Fibroblast of lung (primary cell): ENCODE measurements at regions not wholly inside any gene's neighbourhood (a gene's known extent, or its start where the extent isn't known, plus 50 kb on each side); places are given as distances from the start of the nearest gene placed in this dataset.

Experiments
- DNase-seq, 2 donors: peaks; one replicate each; pipeline versions ENCODE4 v3.0.0 to v3.0.0-alpha.2; 2010; ENCODE audit warnings: low read depth in 2 of 2
- H2AFZ ChIP-seq: 2 replicates; pipeline ENCODE4 v1.5.1; 2012; ENCODE audit warnings: low read length, control low read depth, inconsistent platforms
- H3K27ac ChIP-seq: 2 replicates; pipeline ENCODE4 v1.5.1; 2011; ENCODE audit warnings: low read length, control low read depth; ENCODE audit not compliant: insufficient read depth
- H3K27me3 ChIP-seq: 2 replicates; pipeline ENCODE4 v1.5.1; 2011; ENCODE audit warnings: mild to moderate bottlenecking, low read length; ENCODE audit not compliant: control insufficient read depth, insufficient read depth
- H3K36me3 ChIP-seq: 2 replicates; pipeline ENCODE4 v1.5.1; 2011; ENCODE audit warnings: low read length; ENCODE audit not compliant: control insufficient read depth, insufficient read depth
- H3K4me1 ChIP-seq: 2 replicates; pipeline ENCODE4 v1.5.1; 2011; ENCODE audit warnings: low read length; ENCODE audit not compliant: control insufficient read depth, insufficient read depth; ENCODE audit errors: extremely low read depth
- H3K4me2 ChIP-seq: 2 replicates; pipeline ENCODE4 v1.5.1; 2011; ENCODE audit warnings: low read length, control low read depth; ENCODE audit not compliant: insufficient read depth; ENCODE audit errors: extremely low read depth
- H3K4me3 ChIP-seq, 4 experiments: fragments of 200-600 bp in 1 of 4; sonication (generic) in 1 of 4; replicated peaks in 1 of 4; 2 replicates each; pipeline ENCODE4 v1.5.1; 2011 to 2016; ENCODE audit warnings: low read length in 4 of 4, low read depth in 3 of 4, mild to moderate bottlenecking in 3 of 4, control low read depth in 2 of 4, inconsistent platforms in 1 of 4, mixed read lengths in 1 of 4; ENCODE audit not compliant: insufficient read depth in 1 of 4; ENCODE audit errors: control extremely low read depth in 1 of 4
- H3K79me2 ChIP-seq: 2 replicates; pipeline ENCODE4 v1.5.1; 2012; ENCODE audit warnings: mild to moderate bottlenecking, low read length, inconsistent platforms; ENCODE audit not compliant: control insufficient read depth, insufficient read depth
- H3K9ac ChIP-seq: 2 replicates; pipeline ENCODE4 v1.5.1; 2011; ENCODE audit warnings: mild to moderate bottlenecking, low read length, control low read depth; ENCODE audit not compliant: insufficient read depth
- H3K9me3 ChIP-seq: 2 replicates; pipeline ENCODE4 v1.5.1; 2012; ENCODE audit warnings: low read depth, low read length; ENCODE audit not compliant: control insufficient read depth, insufficient read depth
- H4K20me1 ChIP-seq: 2 replicates; pipeline ENCODE4 v1.5.1; 2011; ENCODE audit warnings: low read length; ENCODE audit not compliant: control insufficient read depth, insufficient read depth; ENCODE audit errors: extremely low read depth
- EZH2 ChIP-seq: IDR thresholded peaks from 2 replicates; pipeline ENCODE4 v1.5.1; 2012; ENCODE audit warnings: low read length, control low read depth, mild to moderate bottlenecking; ENCODE audit errors: missing control alignments
- TF ChIP-seq, protein P1 (sequence below), 2 donors: IDR thresholded peaks in 1 of 2; conservative IDR thresholded peaks in 1 of 2; 1 replicate in 1 of 2; 2 replicates in 1 of 2; pipeline ENCODE4 v1.5.1; 2011 to 2012; ENCODE audit warnings: low read length in 2 of 2, control low read depth in 1 of 2, inconsistent platforms in 1 of 2, low read depth in 1 of 2, mild to moderate bottlenecking in 1 of 2

DNA sequence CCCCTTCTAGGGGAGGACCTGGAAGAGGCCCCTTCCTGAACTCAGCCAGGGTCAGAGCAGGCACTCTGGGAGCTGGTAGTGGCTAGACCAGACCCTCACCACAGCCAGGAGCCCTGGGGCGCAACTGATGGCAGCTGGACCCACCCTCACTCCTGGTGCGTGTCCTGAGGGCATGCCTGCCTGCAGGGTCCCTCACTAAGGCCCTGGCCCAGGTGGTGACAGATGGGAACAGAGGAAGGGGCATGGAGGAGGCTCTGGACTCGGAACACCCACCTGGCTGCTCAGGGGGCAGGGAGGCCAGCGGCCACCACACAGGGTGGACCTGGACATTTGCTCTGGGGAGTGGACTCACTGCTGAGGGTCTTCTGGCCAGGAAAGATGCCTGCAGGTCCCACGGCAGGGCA is 342.2 kb upstream of the SFSWAP start:
- Histone ChIP-seq H3K36me3 (no peaks in the 10 kb centered on the region), H3K9me3 (no peaks in the 10 kb centered on the region), H4K20me1 (no peaks in the 10 kb centered on the region), H2AFZ (no peak overlapping the region), H3K27ac (no peak overlapping the region), H3K27me3 (no peaks in the 10 kb centered on the region), H3K79me2 (no peaks in the 10 kb centered on the region), H3K4me1 (no peaks in the 10 kb centered on the region), H3K9ac (no peak overlapping the region), H3K4me3 (no peak overlapping the region), H3K4me2 (no peak overlapping the region)
- no peak for DNase-seq
- TF ChIP-seq, protein P1, sequence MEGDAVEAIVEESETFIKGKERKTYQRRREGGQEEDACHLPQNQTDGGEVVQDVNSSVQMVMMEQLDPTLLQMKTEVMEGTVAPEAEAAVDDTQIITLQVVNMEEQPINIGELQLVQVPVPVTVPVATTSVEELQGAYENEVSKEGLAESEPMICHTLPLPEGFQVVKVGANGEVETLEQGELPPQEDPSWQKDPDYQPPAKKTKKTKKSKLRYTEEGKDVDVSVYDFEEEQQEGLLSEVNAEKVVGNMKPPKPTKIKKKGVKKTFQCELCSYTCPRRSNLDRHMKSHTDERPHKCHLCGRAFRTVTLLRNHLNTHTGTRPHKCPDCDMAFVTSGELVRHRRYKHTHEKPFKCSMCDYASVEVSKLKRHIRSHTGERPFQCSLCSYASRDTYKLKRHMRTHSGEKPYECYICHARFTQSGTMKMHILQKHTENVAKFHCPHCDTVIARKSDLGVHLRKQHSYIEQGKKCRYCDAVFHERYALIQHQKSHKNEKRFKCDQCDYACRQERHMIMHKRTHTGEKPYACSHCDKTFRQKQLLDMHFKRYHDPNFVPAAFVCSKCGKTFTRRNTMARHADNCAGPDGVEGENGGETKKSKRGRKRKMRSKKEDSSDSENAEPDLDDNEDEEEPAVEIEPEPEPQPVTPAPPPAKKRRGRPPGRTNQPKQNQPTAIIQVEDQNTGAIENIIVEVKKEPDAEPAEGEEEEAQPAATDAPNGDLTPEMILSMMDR (conservative IDR thresholded peaks at IDR 0.05 in 1 of 2, IDR thresholded peaks at IDR 0.05 in 1 of 2; ENCODE audit: low read depth in 1 of 2, low read length in 2 of 2) = no peak
- no peak for TF ChIP-seq EZH2

DNA sequence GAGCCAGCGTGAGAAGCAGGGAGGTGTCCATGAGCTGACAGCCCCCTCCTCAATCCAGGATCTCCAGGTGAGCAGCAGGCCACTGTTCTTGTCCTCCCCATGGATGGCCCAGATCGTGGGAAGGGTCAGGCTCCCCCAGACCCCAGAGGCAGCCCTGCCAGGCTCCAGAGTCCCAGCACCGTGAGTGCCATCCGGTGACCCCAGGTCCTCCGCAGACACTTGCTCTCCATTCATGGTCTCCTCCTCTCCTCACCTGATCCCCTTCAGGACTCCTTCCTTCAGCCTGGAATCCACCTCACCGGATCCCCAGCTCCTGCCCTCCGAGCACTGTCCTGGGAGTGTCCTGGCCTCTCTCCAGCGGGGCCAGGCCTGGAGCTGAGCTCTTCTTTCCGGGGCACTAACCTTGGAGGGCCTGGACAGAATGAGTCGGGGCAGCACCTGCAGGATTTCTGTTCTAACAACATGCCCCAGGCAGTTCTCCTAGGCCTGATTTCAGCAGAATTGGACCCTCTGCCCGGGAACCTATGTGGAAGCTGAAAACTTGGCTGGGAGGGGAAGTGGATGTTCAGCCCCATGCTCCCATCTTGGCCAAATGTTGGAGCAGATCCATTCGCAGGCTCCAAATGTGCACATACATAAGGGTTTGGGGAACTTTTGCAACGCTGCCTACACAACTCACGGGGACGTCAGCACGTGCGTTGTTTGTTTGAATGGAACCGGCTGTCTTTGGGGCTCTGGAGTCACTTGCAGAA is 341.6 kb upstream of the SFSWAP start:
- no peak overlapping the region for H3K4me2 ChIP-seq
- no peak overlapping the region for H3K27ac ChIP-seq
- H3K9me3 ChIP-seq = no peaks in the 10 kb centered on the region
- H3K9ac ChIP-seq = no peak overlapping the region
- H3K36me3 ChIP-seq = no peaks in the 10 kb centered on the region
- no peak for DNase-seq
- no peaks in the 10 kb centered on the region for H4K20me1 ChIP-seq
- no peaks in the 10 kb centered on the region for H3K27me3 ChIP-seq
- TF ChIP-seq EZH2 = no peak
- TF ChIP-seq, protein P1 (conservative IDR thresholded peaks at IDR 0.05 in 1 of 2, IDR thresholded peaks at IDR 0.05 in 1 of 2; ENCODE audit: low read depth in 1 of 2, low read length in 2 of 2) = no peak
- H3K4me1 ChIP-seq = no peaks in the 10 kb centered on the region
- H2AFZ ChIP-seq = no peak overlapping the region
- H3K79me2 ChIP-seq = no peaks in the 10 kb centered on the region
- H3K4me3 ChIP-seq = no peak overlapping the region

DNA sequence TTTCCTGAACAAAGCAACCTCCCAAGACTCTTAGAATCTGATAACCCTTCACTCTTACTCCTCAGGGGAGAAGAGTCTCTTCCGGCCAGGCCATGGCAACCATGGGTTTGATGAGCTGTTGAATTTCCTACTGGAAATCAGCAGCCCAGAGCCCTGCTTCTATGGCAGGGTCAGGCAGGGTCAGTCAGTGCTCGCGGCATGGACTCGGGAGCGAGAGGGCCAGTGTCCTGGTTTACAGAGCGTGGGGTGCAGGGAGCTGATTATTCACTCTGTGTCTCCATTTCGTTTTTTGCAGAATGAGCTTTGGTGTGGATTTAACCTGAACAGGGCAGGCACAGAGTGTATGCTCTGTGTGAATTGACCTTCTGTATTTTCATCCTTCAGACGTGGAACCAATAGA is 340.6 kb upstream of the SFSWAP start:
- DNase-seq = no peak
- no peak overlapping the region for H3K4me2 ChIP-seq
- no peaks in the 10 kb centered on the region for H3K4me1 ChIP-seq
- H3K9ac ChIP-seq = no peak overlapping the region
- H3K4me3 ChIP-seq = no peak overlapping the region
- no peak overlapping the region for H2AFZ ChIP-seq
- no peaks in the 10 kb centered on the region for H3K79me2 ChIP-seq
- TF ChIP-seq, protein P1 (conservative IDR thresholded peaks at IDR 0.05 in 1 of 2, IDR thresholded peaks at IDR 0.05 in 1 of 2; ENCODE audit: low read depth in 1 of 2, low read length in 2 of 2) = no peak
- TF ChIP-seq EZH2 = no peak
- no peak overlapping the region for H3K27ac ChIP-seq
- no peaks in the 10 kb centered on the region for H3K27me3 ChIP-seq
- H4K20me1 ChIP-seq = no peaks in the 10 kb centered on the region
- no peaks in the 10 kb centered on the region for H3K36me3 ChIP-seq
- H3K9me3 ChIP-seq = no peaks in the 10 kb centered on the region
